Naive thymus-derived CD4-positive, alpha-beta T cell (primary cell): ENCODE measurements at regions not wholly inside any gene's neighbourhood (a gene's known extent, or its start where the extent isn't known, plus 50 kb on each side); places are given as distances from the start of the nearest gene placed in this dataset.

Experiments used
- ATAC-seq: fragments of 150-1000 bp; cut with Tn5 transposase; 2 replicates; pipeline ENCODE4 v1.10.0; 2021; ENCODE audit warnings: mild to moderate bottlenecking, moderate library complexity
- CTCF ChIA-PET: fragments of 350-600 bp; sonication (Branson Sonifier 250); formaldehyde crosslinking; loops from one replicate; lab custom pipeline; 2021; ENCODE audit warnings: antibody characterized with exemption; lab: Charles Lee
- POLR2A ChIA-PET: fragments of 350-600 bp; sonication (Branson Sonifier 250); formaldehyde crosslinking; loops from one replicate; lab custom pipeline; 2021; ENCODE audit warnings: antibody characterized with exemption, inconsistent platforms; lab: Charles Lee
- DNase-seq, 9 donors: peaks; one replicate each; pipeline versions ENCODE4 v3.0.0 to v3.0.0-alpha.2; 2020 to 2022; ENCODE audit warnings: mixed read lengths in 1 of 9
- H3K27ac ChIP-seq: one replicate; pipeline ENCODE4 v1.7.0; 2013; ENCODE audit warnings: mild to moderate bottlenecking, low read depth, low read length, moderate library complexity
- H3K27me3 ChIP-seq, 2 donors: one replicate each; pipeline ENCODE4 v1.7.0; 2013; ENCODE audit warnings: low read length in 2 of 2, mild to moderate bottlenecking in 2 of 2, moderate library complexity in 2 of 2; ENCODE audit not compliant: control insufficient read depth in 2 of 2, insufficient read depth in 2 of 2
- H3K36me3 ChIP-seq, 3 experiments: 1 replicate in 2 of 3; 2 replicates in 1 of 3; pipeline ENCODE4 v1.7.0; 2013; ENCODE audit warnings: low read length in 3 of 3, mild to moderate bottlenecking in 3 of 3, moderate library complexity in 1 of 3; ENCODE audit not compliant: insufficient read depth in 3 of 3, control insufficient read depth in 2 of 3
- H3K4me1 ChIP-seq, 2 donors: one replicate each; pipeline ENCODE4 v1.7.0; 2013; ENCODE audit warnings: low read length in 2 of 2, mild to moderate bottlenecking in 2 of 2, moderate library complexity in 1 of 2; ENCODE audit not compliant: control insufficient read depth in 2 of 2, insufficient read depth in 2 of 2
- H3K4me3 ChIP-seq: 2 replicates; pipeline ENCODE4 v1.7.0; 2013; ENCODE audit warnings: mild to moderate bottlenecking, low read length
- H3K9me3 ChIP-seq, 3 experiments: 1 replicate in 2 of 3; 2 replicates in 1 of 3; pipeline ENCODE4 v1.7.0; 2013; ENCODE audit warnings: low read length in 3 of 3; ENCODE audit not compliant: control insufficient read depth in 2 of 3
- H3K27ac Mint-ChIP-seq, 9 donors: one replicate each; pipeline ENCODE4 v1.8.0; 2020 to 2022; ENCODE audit warnings: mixed read lengths in 9 of 9, mild to moderate bottlenecking in 8 of 9, moderate library complexity in 5 of 9, inconsistent platforms in 2 of 9
- H3K27me3 Mint-ChIP-seq, 5 donors: one replicate each; pipeline ENCODE4 v1.8.0; 2021 to 2022; ENCODE audit warnings: mixed read lengths in 5 of 5, mild to moderate bottlenecking in 1 of 5
- H3K36me3 Mint-ChIP-seq, 5 donors: one replicate each; pipeline ENCODE4 v1.8.0; 2020 to 2022; ENCODE audit warnings: mixed read lengths in 5 of 5, mild to moderate bottlenecking in 3 of 5, inconsistent platforms in 1 of 5
- H3K4me1 Mint-ChIP-seq, 7 donors: one replicate each; pipeline ENCODE4 v1.8.0; 2020 to 2022; ENCODE audit warnings: mixed read lengths in 7 of 7, mild to moderate bottlenecking in 3 of 7, inconsistent platforms in 1 of 7
- H3K4me3 Mint-ChIP-seq, 10 donors: one replicate each; pipeline ENCODE4 v1.8.0; 2020 to 2022; ENCODE audit warnings: mild to moderate bottlenecking in 10 of 10, mixed read lengths in 10 of 10, moderate library complexity in 6 of 10, inconsistent platforms in 2 of 10
- H3K9me3 Mint-ChIP-seq, 11 donors: one replicate each; pipeline ENCODE4 v1.8.0; 2020 to 2022; ENCODE audit warnings: mixed read lengths in 11 of 11, mild to moderate bottlenecking in 4 of 11, inconsistent platforms in 1 of 11, moderate library complexity in 1 of 11
- intact Hi-C, 2 donors: fragments of 100-400 bp; cut with micrococcal nuclease; formaldehyde crosslinking; loops; one replicate each; pipeline ENCODE4 v1.15.1; 2023

DNA sequence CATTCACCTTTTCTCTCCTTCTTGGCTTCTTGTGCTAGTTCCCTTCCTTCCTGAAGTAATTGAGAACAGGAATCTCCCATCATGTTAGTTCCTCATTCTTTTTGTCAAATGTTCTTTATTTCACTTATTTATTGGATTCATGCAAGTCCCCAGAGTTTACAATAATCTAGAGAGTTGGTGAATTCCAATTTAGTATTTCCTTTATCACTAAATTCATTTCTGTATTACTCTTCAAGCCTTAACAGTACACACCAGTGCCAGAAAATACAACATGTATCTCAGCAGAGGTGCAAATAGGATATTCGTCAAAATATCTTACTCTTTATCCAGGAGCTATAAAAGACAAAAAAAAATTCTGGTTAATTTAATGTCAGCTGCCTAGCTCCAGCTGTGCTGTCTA, 121.9 kb upstream of the SETBP1 start:
- intact Hi-C loops: no loop called here
- H3K4me1 Mint-ChIP-seq: no peaks in the 10 kb centered on the region
- peaks cover 0 to 4% (median 0%) of the 10 kb centered on the region in 11 donors for H3K9me3 Mint-ChIP-seq
- H3K27ac Mint-ChIP-seq: no peak overlapping the region
- no peaks in the 10 kb centered on the region for H3K9me3 ChIP-seq
- ChIA-PET CTCF (no interaction called here), POLR2A (no interaction called here)
- no peak overlapping the region for H3K4me3 ChIP-seq
- ATAC-seq (no peak), DNase-seq (no peak)
- no peak overlapping the region for H3K27ac ChIP-seq
- no peaks in the 10 kb centered on the region for H3K36me3 ChIP-seq
- no peak overlapping the region for H3K4me3 Mint-ChIP-seq
- no peaks in the 10 kb centered on the region for H3K27me3 ChIP-seq
- H3K27me3 Mint-ChIP-seq: peaks cover 0 to 7% (median 0%) of the 10 kb centered on the region in 5 donors
- H3K36me3 Mint-ChIP-seq: no peaks in the 10 kb centered on the region
- H3K4me1 ChIP-seq: no peaks in the 10 kb centered on the region

DNA sequence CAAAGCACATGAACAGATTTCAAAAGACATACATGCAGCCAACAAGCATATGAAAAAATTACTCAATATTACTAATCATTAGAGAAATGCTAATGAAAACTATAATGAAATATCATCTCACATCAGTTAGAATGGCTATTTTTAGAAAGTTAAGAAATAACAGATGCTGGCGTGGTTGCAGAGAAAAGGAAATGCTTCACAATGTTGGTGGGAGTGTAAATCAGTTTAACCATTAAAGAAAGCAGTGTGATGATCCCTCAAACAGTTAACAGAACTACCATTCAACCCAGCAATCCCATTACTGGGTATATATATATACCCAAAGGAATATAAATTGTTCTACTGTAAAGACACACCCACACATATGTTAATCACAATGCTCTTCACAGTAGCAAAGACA, 117.7 kb upstream of the SETBP1 start:
- peaks cover 0 to 7% (median 0%) of the 10 kb centered on the region in 5 donors for H3K27me3 Mint-ChIP-seq
- intact Hi-C loops: no loop called here
- no peak overlapping the region for H3K27ac ChIP-seq
- no peak overlapping the region for H3K4me3 Mint-ChIP-seq
- H3K27ac Mint-ChIP-seq: no peak overlapping the region
- no peaks in the 10 kb centered on the region for H3K4me1 ChIP-seq
- H3K27me3 ChIP-seq: no peaks in the 10 kb centered on the region
- no peaks in the 10 kb centered on the region for H3K9me3 ChIP-seq
- CTCF ChIA-PET: no interaction called here
- DNase-seq (no peak), ATAC-seq (no peak)
- no peaks in the 10 kb centered on the region for H3K36me3 ChIP-seq
- H3K9me3 Mint-ChIP-seq: peaks cover 0 to 5% (median 0%) of the 10 kb centered on the region in 11 donors
- POLR2A ChIA-PET: no interaction called here
- H3K36me3 Mint-ChIP-seq: no peaks in the 10 kb centered on the region
- H3K4me1 Mint-ChIP-seq: no peaks in the 10 kb centered on the region
- no peak overlapping the region for H3K4me3 ChIP-seq

DNA sequence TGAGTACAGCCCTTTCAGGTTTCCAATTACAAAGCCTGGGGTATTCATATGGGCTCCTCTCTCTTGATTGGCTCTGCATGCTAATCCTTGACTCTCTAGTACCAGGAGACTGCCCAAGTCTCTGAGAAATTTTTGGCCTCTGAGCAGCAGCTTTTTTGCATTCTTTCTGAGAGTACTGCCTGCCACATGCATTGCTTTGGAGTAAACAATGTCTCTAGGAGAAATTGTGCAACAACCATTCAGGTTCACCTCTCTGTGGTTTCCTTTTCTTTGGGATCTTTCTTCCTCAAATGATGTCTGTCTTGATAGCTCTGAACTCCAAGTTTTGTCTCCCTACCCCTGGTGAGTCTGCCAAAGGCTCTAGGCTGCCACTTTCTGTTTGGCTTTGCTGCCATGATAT, 115.8 kb upstream of the SETBP1 start:
- H3K27ac ChIP-seq: no peak overlapping the region
- H3K4me3 ChIP-seq: no peak overlapping the region
- H3K4me1 ChIP-seq: no peaks in the 10 kb centered on the region
- H3K27me3 ChIP-seq: no peaks in the 10 kb centered on the region
- Mint-ChIP-seq H3K9me3 (peaks cover 0 to 5% (median 0%) of the 10 kb centered on the region in 11 donors), H3K27me3 (peaks cover 0 to 4% (median 0%) of the 10 kb centered on the region in 5 donors), H3K27ac (no peak overlapping the region), H3K4me3 (no peak overlapping the region), H3K4me1 (no peaks in the 10 kb centered on the region), H3K36me3 (no peaks in the 10 kb centered on the region)
- intact Hi-C loops: no loop called here
- ATAC-seq (no peak), DNase-seq (no peak)
- CTCF ChIA-PET: no interaction called here
- no peaks in the 10 kb centered on the region for H3K36me3 ChIP-seq
- POLR2A ChIA-PET: no interaction called here
- H3K9me3 ChIP-seq: no peaks in the 10 kb centered on the region

DNA sequence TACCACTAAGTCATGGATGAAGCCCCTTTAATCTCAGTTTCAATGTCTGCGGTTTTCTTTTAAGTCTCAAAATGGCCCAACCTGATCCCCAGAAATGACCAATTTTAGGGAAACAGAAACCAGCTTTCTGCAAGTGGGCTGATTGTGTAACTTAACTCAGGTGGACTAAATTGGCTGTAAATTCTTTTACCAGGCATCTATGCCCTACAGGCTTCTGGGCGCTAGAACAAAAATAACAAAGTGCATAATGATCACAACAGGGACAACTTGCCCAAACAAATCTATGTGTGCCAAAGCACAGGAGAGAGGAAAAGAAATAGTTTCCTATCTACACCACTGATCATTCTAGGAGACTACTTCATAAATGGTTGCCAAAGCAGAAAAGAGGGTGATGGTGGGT, 112.3 kb upstream of the SETBP1 start:
- H3K36me3 Mint-ChIP-seq: no peaks in the 10 kb centered on the region

DNA sequence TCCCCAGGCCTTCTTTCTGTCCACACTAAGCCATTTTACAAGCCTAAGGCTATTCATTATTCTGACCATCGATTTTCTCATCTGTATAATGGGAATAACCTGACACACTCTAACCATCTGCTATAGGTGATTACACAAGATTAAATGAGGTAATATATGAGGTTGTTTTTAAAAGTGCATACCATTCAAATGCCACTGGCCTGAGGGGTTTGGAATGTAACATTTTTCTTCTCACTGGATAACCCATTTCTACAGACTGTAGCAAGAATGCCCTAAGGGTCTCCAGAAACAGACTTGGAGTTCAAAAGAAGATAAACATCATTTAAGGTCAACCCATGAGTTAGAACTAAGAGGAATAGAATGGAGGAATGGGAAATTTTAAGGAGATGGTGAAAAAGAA, 111.7 kb upstream of the SETBP1 start:
- ChIA-PET CTCF (no interaction called here), POLR2A (no interaction called here)
- no peak for DNase-seq
- Mint-ChIP-seq H3K4me3 (no peak overlapping the region), H3K27me3 (peaks cover 0 to 5% (median 0%) of the 10 kb centered on the region in 5 donors), H3K9me3 (peaks cover 0 to 9% (median 0%) of the 10 kb centered on the region in 11 donors), H3K36me3 (no peaks in the 10 kb centered on the region), H3K27ac (no peak overlapping the region), H3K4me1 (peaks cover 0 to 2% (median 0%) of the 10 kb centered on the region in 7 donors)
- Histone ChIP-seq H3K27me3 (no peaks in the 10 kb centered on the region), H3K4me3 (no peak overlapping the region), H3K4me1 (no peaks in the 10 kb centered on the region), H3K9me3 (no peaks in the 10 kb centered on the region), H3K27ac (no peak overlapping the region), H3K36me3 (no peaks in the 10 kb centered on the region)
- no peak for ATAC-seq
- intact Hi-C loops: no loop called here

More for the DNA sequence above, 112.3 kb upstream of the SETBP1 start:
- CTCF ChIA-PET: no interaction called here
- intact Hi-C loops: no loop called here
- POLR2A ChIA-PET: no interaction called here
- Histone ChIP-seq H3K4me3 (no peak overlapping the region), H3K27me3 (no peaks in the 10 kb centered on the region), H3K27ac (no peak overlapping the region), H3K9me3 (no peaks in the 10 kb centered on the region), H3K36me3 (no peaks in the 10 kb centered on the region), H3K4me1 (no peaks in the 10 kb centered on the region)
- no peak for ATAC-seq
- no peak overlapping the region for H3K27ac Mint-ChIP-seq
- peaks cover 0 to 9% (median 0%) of the 10 kb centered on the region in 11 donors for H3K9me3 Mint-ChIP-seq
- peaks cover 0 to 8% (median 0%) of the 10 kb centered on the region in 5 donors for H3K27me3 Mint-ChIP-seq
- no peak for DNase-seq
- H3K4me1 Mint-ChIP-seq: peaks cover 0 to 2% (median 0%) of the 10 kb centered on the region in 7 donors
- no peak overlapping the region for H3K4me3 Mint-ChIP-seq

DNA sequence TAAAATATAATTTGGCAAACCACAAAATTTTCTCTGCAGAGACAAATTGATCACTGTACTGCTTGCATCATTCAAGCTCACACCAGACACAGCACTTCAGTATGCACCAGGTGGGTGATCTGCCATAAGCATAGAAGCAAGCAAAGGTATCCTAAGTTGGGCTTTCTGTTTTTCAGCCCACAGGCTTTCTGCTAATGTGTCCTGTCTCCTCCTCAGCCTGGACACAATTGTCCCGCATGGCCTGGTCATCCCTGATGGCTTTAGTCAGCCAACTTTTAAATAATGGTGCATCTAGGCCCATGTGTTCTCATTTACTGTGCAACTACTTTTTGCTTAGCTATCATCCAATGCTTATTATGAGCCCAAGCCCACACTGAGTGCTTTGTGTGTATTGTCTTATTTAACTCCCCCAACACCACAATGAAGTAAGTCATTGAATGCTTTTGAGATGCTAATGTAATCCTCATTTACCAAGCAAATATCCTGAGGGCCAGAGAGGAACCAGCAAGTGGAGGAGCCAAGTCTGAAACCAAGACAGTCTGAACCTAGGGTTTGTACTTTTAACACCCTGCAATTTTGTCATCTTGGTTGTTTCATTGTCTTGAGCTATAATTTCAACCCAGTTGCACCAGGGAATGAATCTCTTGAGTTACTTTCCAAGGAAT, 111.2 kb upstream of the SETBP1 start:
- Mint-ChIP-seq H3K4me1 (peaks cover 0 to 2% (median 0%) of the 10 kb centered on the region in 7 donors), H3K4me3 (no peak overlapping the region), H3K27ac (no peak overlapping the region), H3K27me3 (peaks cover 0 to 5% (median 0%) of the 10 kb centered on the region in 5 donors), H3K9me3 (peaks cover 0 to 9% (median 0%) of the 10 kb centered on the region in 11 donors), H3K36me3 (no peaks in the 10 kb centered on the region)
- no peaks in the 10 kb centered on the region for H3K4me1 ChIP-seq
- no peaks in the 10 kb centered on the region for H3K36me3 ChIP-seq
- no peak overlapping the region for H3K27ac ChIP-seq
- DNase-seq: no peak
- H3K27me3 ChIP-seq: no peaks in the 10 kb centered on the region
- H3K4me3 ChIP-seq: no peak overlapping the region
- ATAC-seq: no peak
- POLR2A ChIA-PET: no interaction called here
- H3K9me3 ChIP-seq: no peaks in the 10 kb centered on the region
- intact Hi-C loops: no loop called here
- CTCF ChIA-PET: interaction anchor here (0.7 kb wide), 1 partner anchor 77 kb away, joined by 3 read pairs; no protein-coding TSS in a partner anchor
